OCI-LY7 (cell line): ENCODE measurements at regions not wholly inside any gene's neighbourhood (a gene's known extent, or its start where the extent isn't known, plus 50 kb on each side); places are given as distances from the start of the nearest gene placed in this dataset.

Experiments
- BruUV-seq: library from RNA; stranded (reverse); fragments of 400-500 nt; replicated peaks from 2 replicates; lab custom pipeline; 2021; lab: Mats Ljungman, UMichigan
- CTCF ChIA-PET: fragments of 300-600 bp; sonication (Branson Sonifier 250); formaldehyde crosslinking; loops from one replicate; lab custom pipeline; 2022; ENCODE audit warnings: antibody characterized with exemption; ENCODE audit not compliant: unreplicated experiment; lab: Charles Lee
- POLR2A ChIA-PET: fragments of 300-600 bp; sonication (Branson Sonifier 250); formaldehyde crosslinking; loops from one replicate; lab custom pipeline; 2022; ENCODE audit warnings: antibody characterized with exemption; lab: Charles Lee
- DNase-seq: peaks from one replicate; pipeline ENCODE4 v3.0.0-alpha.2; 2015; ENCODE audit warnings: low spot score
- H2AFZ ChIP-seq: fragments of 200-600 bp; sonication (generic), shearing (Covaris generic); 2 replicates; pipeline ENCODE4 v1.6.1; 2014; ENCODE audit warnings: mild to moderate bottlenecking, antibody characterized with exemption, low read length, moderate library complexity
- H3K27ac ChIP-seq: fragments of 200-600 bp; sonication (generic); 2 replicates; pipeline ENCODE4 v1.5.1; 2014; ENCODE audit warnings: mixed run types, low read depth, mild to moderate bottlenecking, moderate library complexity, low read length, inconsistent platforms; ENCODE audit not compliant: poor library complexity, severe bottlenecking
- H3K36me3 ChIP-seq: fragments of 200-600 bp; sonication (generic); 2 replicates; pipeline ENCODE4 v1.6.1; 2014; ENCODE audit warnings: mild to moderate bottlenecking, antibody characterized with exemption, low read length, moderate library complexity, mixed read lengths; ENCODE audit not compliant: insufficient read depth
- H3K4me1 ChIP-seq: fragments of 200-600 bp; sonication (generic); 2 replicates; pipeline ENCODE4 v1.5.1; 2014; ENCODE audit warnings: mild to moderate bottlenecking, low read length; ENCODE audit not compliant: insufficient read depth, poor library complexity, severe bottlenecking
- H3K4me2 ChIP-seq: fragments of 200-600 bp; sonication (generic); 2 replicates; pipeline ENCODE4 v1.6.1; 2014; ENCODE audit warnings: mild to moderate bottlenecking, low read length
- H3K4me3 ChIP-seq: fragments of 200-600 bp; sonication (generic); 2 replicates; pipeline ENCODE4 v1.5.1; 2014; ENCODE audit warnings: mild to moderate bottlenecking, low read depth, low read length; ENCODE audit not compliant: poor library complexity, severe bottlenecking
- H3K79me2 ChIP-seq: fragments of 200-600 bp; sonication (generic); 2 replicates; pipeline ENCODE4 v1.6.1; 2016; ENCODE audit warnings: low read depth, mild to moderate bottlenecking, low read length, moderate library complexity, mixed read lengths; ENCODE audit not compliant: insufficient read depth
- H3K9me2 ChIP-seq: fragments of 200-600 bp; sonication (generic); 2 replicates; pipeline ENCODE4 v1.6.1; 2016; ENCODE audit warnings: mild to moderate bottlenecking, low read length, mixed read lengths; ENCODE audit not compliant: insufficient read depth
- H3K9me3 ChIP-seq: fragments of 200-600 bp; sonication (generic); 2 replicates; pipeline ENCODE4 v1.6.1; 2014; ENCODE audit warnings: mild to moderate bottlenecking, mixed run types, low read length, mixed read lengths
- H4K20me1 ChIP-seq: fragments of 200-600 bp; sonication (generic); 2 replicates; pipeline ENCODE4 v1.6.1; 2014; ENCODE audit warnings: mild to moderate bottlenecking, antibody characterized with exemption, low read length, moderate library complexity, mixed read lengths; ENCODE audit not compliant: insufficient read depth
- EZH2phosphoT487 ChIP-seq: fragments of 200-600 bp; sonication (generic); IDR thresholded peaks from 2 replicates; pipeline ENCODE4 v1.6.1; 2018; ENCODE audit warnings: low read depth, borderline replicate concordance, mild to moderate bottlenecking, mixed run types, antibody characterized with exemption, low read length, moderate library complexity, mixed read lengths
- intact Hi-C: fragments of 100-400 bp; cut with micrococcal nuclease; formaldehyde crosslinking; loops from one replicate; pipeline ENCODE4 v1.10.0; 2022; ENCODE audit not compliant: unreplicated experiment
- TF ChIP-seq, protein P1 (sequence below): fragments of 200-600 bp; sonication (generic); conservative IDR thresholded peaks from 2 replicates; pipeline ENCODE4 v1.5.1; 2014; ENCODE audit warnings: mild to moderate bottlenecking, antibody characterized with exemption, low read length, moderate library complexity, mixed read lengths

DNA sequence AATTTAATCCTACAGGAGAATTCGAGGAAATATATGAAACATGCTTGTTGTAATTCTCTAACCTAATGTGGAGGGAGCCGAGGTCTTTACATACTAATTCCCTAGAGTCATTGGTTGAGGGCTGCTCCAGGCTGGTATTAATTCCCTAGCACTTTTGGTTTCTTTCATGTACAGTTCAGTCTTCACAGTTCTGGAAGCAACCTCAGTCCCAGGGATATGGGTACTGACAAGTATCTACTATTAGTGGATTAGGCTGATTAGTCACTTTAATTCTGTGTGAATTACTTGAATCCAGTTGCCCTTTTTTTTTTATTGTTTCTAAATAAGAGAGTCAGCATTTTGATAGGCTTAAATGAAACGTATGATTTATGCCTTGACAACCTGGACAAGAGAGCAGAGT lies 172.3 kb upstream of the HTR2A start:
- POLR2A ChIA-PET, result no interaction called here
- no peaks in the 10 kb centered on the region for H3K9me2 ChIP-seq
- H3K36me3 ChIP-seq, result no peaks in the 10 kb centered on the region
- intact Hi-C loops, result no loop called here
- DNase-seq, result no peak
- no peaks in the 10 kb centered on the region for H3K79me2 ChIP-seq
- no peak overlapping the region for H3K4me2 ChIP-seq
- BruUV-seq, result no TSS peak
- no peaks in the 10 kb centered on the region for H3K4me1 ChIP-seq
- H3K27ac ChIP-seq, result no peak overlapping the region
- CTCF ChIA-PET, result no interaction called here
- no peaks in the 10 kb centered on the region for H3K9me3 ChIP-seq
- TF ChIP-seq EZH2phosphoT487, result no peak
- H2AFZ ChIP-seq, result no peak overlapping the region
- no peaks in the 10 kb centered on the region for H4K20me1 ChIP-seq
- H3K4me3 ChIP-seq, result no peak overlapping the region

DNA sequence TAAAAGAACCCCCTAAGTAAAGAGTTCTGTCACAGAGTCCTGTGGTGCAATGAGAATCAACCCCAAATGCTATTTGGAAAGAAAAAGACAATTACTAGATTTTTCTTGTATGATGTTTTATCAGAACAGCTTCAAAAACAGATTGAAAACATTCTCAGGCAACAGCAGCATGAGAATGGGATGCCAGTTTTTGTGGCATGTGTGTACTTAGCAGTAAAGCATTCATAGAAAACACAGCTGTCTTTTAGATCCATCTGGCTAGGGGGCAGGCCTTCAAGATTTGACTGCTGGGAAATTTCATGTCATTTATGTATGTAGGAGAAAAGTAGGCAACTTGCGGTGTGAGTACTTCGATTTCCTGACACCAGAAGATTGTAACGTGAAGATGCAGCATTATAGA lies 170.5 kb upstream of the HTR2A start:
- DNase-seq, result no peak
- no peak for TF ChIP-seq EZH2phosphoT487
- TF ChIP-seq, protein P1, sequence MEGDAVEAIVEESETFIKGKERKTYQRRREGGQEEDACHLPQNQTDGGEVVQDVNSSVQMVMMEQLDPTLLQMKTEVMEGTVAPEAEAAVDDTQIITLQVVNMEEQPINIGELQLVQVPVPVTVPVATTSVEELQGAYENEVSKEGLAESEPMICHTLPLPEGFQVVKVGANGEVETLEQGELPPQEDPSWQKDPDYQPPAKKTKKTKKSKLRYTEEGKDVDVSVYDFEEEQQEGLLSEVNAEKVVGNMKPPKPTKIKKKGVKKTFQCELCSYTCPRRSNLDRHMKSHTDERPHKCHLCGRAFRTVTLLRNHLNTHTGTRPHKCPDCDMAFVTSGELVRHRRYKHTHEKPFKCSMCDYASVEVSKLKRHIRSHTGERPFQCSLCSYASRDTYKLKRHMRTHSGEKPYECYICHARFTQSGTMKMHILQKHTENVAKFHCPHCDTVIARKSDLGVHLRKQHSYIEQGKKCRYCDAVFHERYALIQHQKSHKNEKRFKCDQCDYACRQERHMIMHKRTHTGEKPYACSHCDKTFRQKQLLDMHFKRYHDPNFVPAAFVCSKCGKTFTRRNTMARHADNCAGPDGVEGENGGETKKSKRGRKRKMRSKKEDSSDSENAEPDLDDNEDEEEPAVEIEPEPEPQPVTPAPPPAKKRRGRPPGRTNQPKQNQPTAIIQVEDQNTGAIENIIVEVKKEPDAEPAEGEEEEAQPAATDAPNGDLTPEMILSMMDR, result no peak
- Histone ChIP-seq H3K9me3 (no peaks in the 10 kb centered on the region), H3K4me2 (no peak overlapping the region), H3K36me3 (no peaks in the 10 kb centered on the region), H3K4me1 (no peaks in the 10 kb centered on the region), H3K9me2 (no peaks in the 10 kb centered on the region), H3K79me2 (no peaks in the 10 kb centered on the region), H3K27ac (no peak overlapping the region), H3K4me3 (no peak overlapping the region), H2AFZ (no peak overlapping the region), H4K20me1 (no peaks in the 10 kb centered on the region)
- intact Hi-C loops, result no loop called here
- POLR2A ChIA-PET, result no interaction called here
- CTCF ChIA-PET, result no interaction called here
- BruUV-seq, result no TSS peak

DNA sequence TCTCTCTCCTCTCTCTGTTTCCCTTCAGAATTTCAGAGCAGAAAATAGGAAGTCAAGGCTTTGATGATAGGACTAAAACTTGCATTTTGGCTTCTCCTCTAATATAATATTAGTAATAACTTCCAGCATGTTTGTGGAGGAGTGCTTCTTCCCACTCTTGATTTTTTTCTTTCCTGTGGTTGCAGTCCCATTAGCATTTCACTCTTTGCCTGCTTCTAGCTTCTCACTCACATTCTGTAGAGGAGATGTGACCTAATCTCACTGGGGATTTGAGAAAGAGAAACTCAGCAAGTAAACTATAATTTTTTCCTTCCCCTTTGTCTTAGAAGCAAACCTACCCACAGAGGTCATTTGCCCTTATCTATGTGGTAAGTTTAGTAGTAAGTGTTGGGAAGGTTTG lies 169.4 kb upstream of the HTR2A start:
- CTCF ChIA-PET, result no interaction called here
- Histone ChIP-seq H4K20me1 (no peaks in the 10 kb centered on the region), H3K79me2 (no peaks in the 10 kb centered on the region), H3K9me3 (no peaks in the 10 kb centered on the region), H3K4me3 (no peak overlapping the region), H2AFZ (no peak overlapping the region), H3K36me3 (no peaks in the 10 kb centered on the region), H3K4me1 (no peaks in the 10 kb centered on the region), H3K27ac (no peak overlapping the region), H3K4me2 (no peak overlapping the region), H3K9me2 (no peaks in the 10 kb centered on the region)
- intact Hi-C loops, result no loop called here
- POLR2A ChIA-PET, result no interaction called here
- TF ChIP-seq, protein P1, result no peak
- TF ChIP-seq EZH2phosphoT487, result no peak
- no peak for DNase-seq
- no TSS peak for BruUV-seq
